ENCODE measurements at regions not wholly inside any gene's neighbourhood (a gene's known extent, or its start where the extent isn't known, plus 50 kb on each side); places are given as distances from the start of the nearest gene placed in this dataset.

GRCh38 chr13:82220641-82221040, 1661.6 kb downstream of the SLITRK1 start:
- TF ChIP-seq, protein P1, sequence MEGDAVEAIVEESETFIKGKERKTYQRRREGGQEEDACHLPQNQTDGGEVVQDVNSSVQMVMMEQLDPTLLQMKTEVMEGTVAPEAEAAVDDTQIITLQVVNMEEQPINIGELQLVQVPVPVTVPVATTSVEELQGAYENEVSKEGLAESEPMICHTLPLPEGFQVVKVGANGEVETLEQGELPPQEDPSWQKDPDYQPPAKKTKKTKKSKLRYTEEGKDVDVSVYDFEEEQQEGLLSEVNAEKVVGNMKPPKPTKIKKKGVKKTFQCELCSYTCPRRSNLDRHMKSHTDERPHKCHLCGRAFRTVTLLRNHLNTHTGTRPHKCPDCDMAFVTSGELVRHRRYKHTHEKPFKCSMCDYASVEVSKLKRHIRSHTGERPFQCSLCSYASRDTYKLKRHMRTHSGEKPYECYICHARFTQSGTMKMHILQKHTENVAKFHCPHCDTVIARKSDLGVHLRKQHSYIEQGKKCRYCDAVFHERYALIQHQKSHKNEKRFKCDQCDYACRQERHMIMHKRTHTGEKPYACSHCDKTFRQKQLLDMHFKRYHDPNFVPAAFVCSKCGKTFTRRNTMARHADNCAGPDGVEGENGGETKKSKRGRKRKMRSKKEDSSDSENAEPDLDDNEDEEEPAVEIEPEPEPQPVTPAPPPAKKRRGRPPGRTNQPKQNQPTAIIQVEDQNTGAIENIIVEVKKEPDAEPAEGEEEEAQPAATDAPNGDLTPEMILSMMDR (IDR thresholded peaks at IDR 0.05), result no peak
- TF ChIP-seq POLR2A (IDR thresholded peaks at IDR 0.05) (no peak), POLR2AphosphoS5 (IDR thresholded peaks at IDR 0.05) (no peak)

Data from sigmoid colon (tissue), 4 donors.